CD4-positive, alpha-beta T cell (primary cell): ENCODE measurements at regions not wholly inside any gene's neighbourhood (a gene's known extent, or its start where the extent isn't known, plus 50 kb on each side); places are given as distances from the start of the nearest gene placed in this dataset.

Experiments
- ATAC-seq: fragments of 200-7000 bp; cut with Tn5 transposase; one replicate; pipeline ENCODE4 v1.10.0; 2022; ENCODE audit warnings: mild to moderate bottlenecking; ENCODE audit not compliant: poor library complexity
- CTCF ChIA-PET: fragments of 350-600 bp; sonication (Branson Sonifier 250); formaldehyde crosslinking; loops from one replicate; lab custom pipeline; 2021; ENCODE audit warnings: antibody characterized with exemption, inconsistent platforms; lab: Charles Lee
- POLR2A ChIA-PET: fragments of 350-600 bp; sonication (Branson Sonifier 250); formaldehyde crosslinking; loops from one replicate; lab custom pipeline; 2021; ENCODE audit warnings: antibody characterized with exemption, inconsistent platforms; lab: Charles Lee
- DNase-seq, 14 experiments: peaks; one replicate each; pipeline ENCODE4 v3.0.0-alpha.2; 2013 to 2020; ENCODE audit warnings: mixed read lengths in 2 of 14
- H3K27ac ChIP-seq, 2 donors: one replicate each; pipeline versions ENCODE4 v1.5.1 to v1.7.0; 2013; ENCODE audit warnings: low read length in 2 of 2, low read depth in 1 of 2, mild to moderate bottlenecking in 1 of 2
- H3K27me3 ChIP-seq, 2 experiments: 1 replicate in 1 of 2; 2 replicates in 1 of 2; pipeline versions ENCODE4 v1.6.1 to v1.7.0; 2013; ENCODE audit warnings: low read length in 2 of 2, control low read depth in 1 of 2, mild to moderate bottlenecking in 1 of 2, moderate library complexity in 1 of 2; ENCODE audit not compliant: insufficient read depth in 2 of 2, control insufficient read depth in 1 of 2
- H3K36me3 ChIP-seq: one replicate; pipeline ENCODE4 v1.6.1; 2013; ENCODE audit warnings: low read length, control low read depth; ENCODE audit not compliant: insufficient read depth
- H3K4me1 ChIP-seq: one replicate; pipeline ENCODE4 v1.6.1; 2013; ENCODE audit warnings: low read length, control low read depth; ENCODE audit not compliant: insufficient read depth
- H3K4me3 ChIP-seq: one replicate; pipeline ENCODE4 v1.5.1; 2013; ENCODE audit warnings: mild to moderate bottlenecking, low read length, moderate library complexity
- H3K9me3 ChIP-seq, 2 experiments: 1 replicate in 1 of 2; 2 replicates in 1 of 2; pipeline versions ENCODE4 v1.6.1 to v1.7.0; 2013; ENCODE audit warnings: low read length in 2 of 2, mild to moderate bottlenecking in 2 of 2, control low read depth in 1 of 2, moderate library complexity in 1 of 2; ENCODE audit not compliant: control insufficient read depth in 1 of 2, insufficient read depth in 1 of 2
- H3K27ac Mint-ChIP-seq: one replicate; pipeline ENCODE4 v1.8.0; 2020; ENCODE audit warnings: mixed read lengths
- H3K27me3 Mint-ChIP-seq: one replicate; pipeline ENCODE4 v1.8.0; 2021; ENCODE audit warnings: mixed read lengths
- H3K36me3 Mint-ChIP-seq: one replicate; pipeline ENCODE4 v1.8.0; 2021; ENCODE audit warnings: low read depth, mixed read lengths
- H3K4me1 Mint-ChIP-seq: one replicate; pipeline ENCODE4 v1.8.0; 2021; ENCODE audit warnings: low read depth, mixed read lengths
- H3K4me3 Mint-ChIP-seq: one replicate; pipeline ENCODE4 v1.8.0; 2020; ENCODE audit warnings: mild to moderate bottlenecking, mixed read lengths
- H3K9me3 Mint-ChIP-seq: one replicate; pipeline ENCODE4 v1.8.0; 2020; ENCODE audit warnings: mixed read lengths
- intact Hi-C, 2 experiments: fragments of 100-400 bp; cut with DNase I in 1 of 2; cut with micrococcal nuclease in 1 of 2; formaldehyde crosslinking; loops; one replicate each; pipeline versions ENCODE4 v1.15.1 to v1.9.0; 2023 to 2025; cut with DNase I, micrococcal nuclease
- TF ChIP-seq, protein P1 (sequence below): fragments of 200-600 bp; IDR thresholded peaks from one replicate; pipeline ENCODE4 v1.8.0; 2022; ENCODE audit warnings: antibody characterized with exemption, mild to moderate bottlenecking

DNA sequence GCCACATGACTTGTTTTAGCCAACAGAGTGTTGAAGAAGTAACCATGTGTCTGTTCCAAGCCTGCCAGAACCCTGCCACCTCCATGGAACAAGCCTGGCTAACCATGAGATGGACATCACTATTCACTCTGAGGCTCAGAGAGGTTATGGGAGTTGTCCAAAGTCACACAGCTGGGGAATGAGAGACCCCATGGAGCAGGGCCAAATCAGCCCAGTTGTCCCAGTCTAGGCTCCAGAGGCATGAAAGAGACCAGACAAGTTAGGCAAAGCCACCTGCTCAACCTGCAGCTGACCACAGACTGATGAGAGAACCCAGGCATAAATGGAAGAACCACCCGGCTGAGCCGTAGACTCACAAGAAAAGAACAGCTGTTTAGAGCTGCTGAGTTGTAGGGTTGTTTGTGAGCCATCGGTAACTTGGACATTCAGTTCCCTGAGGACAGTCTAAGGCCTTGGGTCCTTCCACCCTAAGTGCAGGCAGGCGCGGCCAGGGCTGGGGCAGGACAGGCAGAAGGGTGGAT, 74.7 kb upstream of the PHF21B start:
- TF ChIP-seq, protein P1, sequence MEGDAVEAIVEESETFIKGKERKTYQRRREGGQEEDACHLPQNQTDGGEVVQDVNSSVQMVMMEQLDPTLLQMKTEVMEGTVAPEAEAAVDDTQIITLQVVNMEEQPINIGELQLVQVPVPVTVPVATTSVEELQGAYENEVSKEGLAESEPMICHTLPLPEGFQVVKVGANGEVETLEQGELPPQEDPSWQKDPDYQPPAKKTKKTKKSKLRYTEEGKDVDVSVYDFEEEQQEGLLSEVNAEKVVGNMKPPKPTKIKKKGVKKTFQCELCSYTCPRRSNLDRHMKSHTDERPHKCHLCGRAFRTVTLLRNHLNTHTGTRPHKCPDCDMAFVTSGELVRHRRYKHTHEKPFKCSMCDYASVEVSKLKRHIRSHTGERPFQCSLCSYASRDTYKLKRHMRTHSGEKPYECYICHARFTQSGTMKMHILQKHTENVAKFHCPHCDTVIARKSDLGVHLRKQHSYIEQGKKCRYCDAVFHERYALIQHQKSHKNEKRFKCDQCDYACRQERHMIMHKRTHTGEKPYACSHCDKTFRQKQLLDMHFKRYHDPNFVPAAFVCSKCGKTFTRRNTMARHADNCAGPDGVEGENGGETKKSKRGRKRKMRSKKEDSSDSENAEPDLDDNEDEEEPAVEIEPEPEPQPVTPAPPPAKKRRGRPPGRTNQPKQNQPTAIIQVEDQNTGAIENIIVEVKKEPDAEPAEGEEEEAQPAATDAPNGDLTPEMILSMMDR, result no peak
- H3K4me1 Mint-ChIP-seq, result no peaks in the 10 kb centered on the region
- intact Hi-C loops, result no loop called here
- CTCF ChIA-PET, result no interaction called here
- H3K9me3 Mint-ChIP-seq, result peaks cover 4% of the 10 kb centered on the region
- peaks cover 28% of the 10 kb centered on the region for H3K27me3 Mint-ChIP-seq
- POLR2A ChIA-PET, result no interaction called here
- Histone ChIP-seq H3K27me3 (peaks cover 5% of the 10 kb centered on the region in 2 experiments), H3K9me3 (peaks cover 0 to 3% of the 10 kb centered on the region in 2 experiments), H3K27ac (no peak overlapping the region), H3K36me3 (no peaks in the 10 kb centered on the region), H3K4me3 (no peak overlapping the region), H3K4me1 (no peaks in the 10 kb centered on the region)
- DNase-seq (no peak), ATAC-seq (no peak)
- H3K4me3 Mint-ChIP-seq, result no peak overlapping the region
- no peak overlapping the region for H3K27ac Mint-ChIP-seq
- no peaks in the 10 kb centered on the region for H3K36me3 Mint-ChIP-seq

DNA sequence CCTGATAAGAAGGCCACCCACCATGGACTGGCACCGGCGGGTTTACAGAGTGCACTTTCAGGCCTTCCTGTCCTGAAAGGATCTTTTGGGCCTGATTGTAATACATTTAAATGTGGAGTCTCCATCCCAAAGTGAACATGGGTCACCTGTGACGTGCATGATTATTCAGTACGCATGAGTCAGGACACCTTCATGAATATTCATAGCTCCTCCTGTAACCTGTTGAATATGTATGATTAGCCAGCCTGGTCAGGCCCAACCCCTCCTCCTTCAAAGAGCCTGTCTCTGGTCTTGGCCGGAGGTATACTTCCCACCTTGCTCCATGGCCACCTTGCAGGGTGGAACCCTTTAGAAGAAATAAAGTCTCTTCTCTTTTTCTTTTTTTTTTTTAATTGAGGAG, 75.9 kb upstream of the NUP50 start:
- intact Hi-C loops, result no loop called here
- Mint-ChIP-seq H3K36me3 (no peaks in the 10 kb centered on the region), H3K9me3 (no peaks in the 10 kb centered on the region), H3K4me1 (no peaks in the 10 kb centered on the region), H3K27ac (no peak overlapping the region), H3K4me3 (no peak overlapping the region), H3K27me3 (peaks cover 16% of the 10 kb centered on the region)
- Histone ChIP-seq H3K36me3 (no peaks in the 10 kb centered on the region), H3K27ac (no peak overlapping the region), H3K27me3 (peaks cover under 1 to 5% of the 10 kb centered on the region in 2 experiments), H3K4me1 (no peaks in the 10 kb centered on the region), H3K9me3 (peaks cover 0 to 12% of the 10 kb centered on the region in 2 experiments), H3K4me3 (no peak overlapping the region)
- TF ChIP-seq, protein P1, result no peak
- ChIA-PET POLR2A (no interaction called here), CTCF (no interaction called here)
- ATAC-seq, result no peak
- DNase-seq, result no peak

GRCh38 chr22:45088576-45088975, 75.1 kb upstream of the NUP50 start:
- Mint-ChIP-seq H3K27me3 (peaks cover 11% of the 10 kb centered on the region), H3K36me3 (no peaks in the 10 kb centered on the region), H3K9me3 (no peaks in the 10 kb centered on the region), H3K4me1 (no peaks in the 10 kb centered on the region), H3K27ac (no peak overlapping the region), H3K4me3 (no peak overlapping the region)
- Histone ChIP-seq H3K36me3 (no peaks in the 10 kb centered on the region), H3K4me1 (no peaks in the 10 kb centered on the region), H3K4me3 (no peak overlapping the region), H3K27ac (no peak overlapping the region), H3K9me3 (peaks cover 0 to 18% of the 10 kb centered on the region in 2 experiments), H3K27me3 (no peaks in the 10 kb centered on the region)
- intact Hi-C loops, result no loop called here
- ChIA-PET CTCF (no interaction called here), POLR2A (no interaction called here)
- TF ChIP-seq, protein P1, result no peak
- DNase-seq (no peak), ATAC-seq (no peak)
